GM21576 (cell line): ENCODE measurements at regions not wholly inside any gene's neighbourhood (a gene's known extent, or its start where the extent isn't known, plus 50 kb on each side); places are given as distances from the start of the nearest gene placed in this dataset.
"Not testable (repeated sequence)": the region's sequence is repeated elsewhere in the genome, so short reads cannot be mapped to it uniquely, and the experiment has no call there.

ENCODE experiments used
- ATAC-seq: cut with Tn5 transposase; IDR thresholded peaks from one replicate; pipeline ENCODE4 v1.9.1; 2021; ENCODE audit warnings: mild to moderate bottlenecking, moderate library complexity; ENCODE audit not compliant: unreplicated experiment

- ATAC-seq = no peak
These were observed 294.6 kb upstream of the EPHA7 start for GRCh38 chr6:93713974-93714373.

GRCh38 chr6:93703431-93703830 is 284.1 kb upstream of the EPHA7 start:
- no peak for ATAC-seq

DNA sequence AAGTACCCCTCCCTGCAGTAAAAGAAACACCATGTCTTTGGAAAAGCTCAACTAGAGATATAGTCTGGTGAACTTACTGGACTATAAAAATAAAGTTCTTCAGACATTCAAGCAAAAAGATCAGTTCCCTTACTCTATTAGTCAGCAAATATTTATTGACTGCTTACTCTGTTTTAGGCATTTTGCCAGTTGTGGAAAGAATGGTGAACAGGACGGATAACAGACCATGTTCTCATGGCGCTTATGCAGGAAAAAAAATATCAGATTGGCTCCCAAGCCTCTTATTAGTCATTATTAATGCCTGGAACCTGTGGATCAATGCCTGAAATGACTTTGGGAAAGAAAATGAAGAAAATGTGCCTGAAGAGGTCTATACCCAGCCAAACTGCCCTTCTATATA is 282.2 kb upstream of the EPHA7 start:
- ATAC-seq = no peak

DNA sequence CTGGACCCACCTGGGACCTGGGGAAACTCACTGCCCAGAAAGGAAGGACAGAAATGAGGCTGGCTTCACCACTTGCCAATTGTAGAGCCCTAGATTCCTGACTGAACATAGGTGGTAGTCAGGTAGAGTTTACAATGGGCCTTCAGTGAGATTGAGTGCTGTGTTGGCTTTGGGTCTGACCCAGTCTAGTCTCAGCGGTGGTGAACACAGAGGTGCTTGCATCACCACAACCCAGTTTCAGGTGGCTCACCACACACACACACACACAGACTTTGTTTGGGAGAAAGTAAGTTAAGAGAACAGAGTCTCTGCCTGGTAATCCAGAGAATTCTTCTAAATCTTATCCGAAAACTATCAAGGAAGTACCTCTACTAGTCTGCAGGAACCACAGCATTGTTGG is 266.1 kb upstream of the EPHA7 start:
- no peak for ATAC-seq

- ATAC-seq = no peak
These were observed 265.0 kb upstream of the EPHA7 start for GRCh38 chr6:93684339-93684738.

GRCh38 chr6:93679836-93680235 is 260.5 kb upstream of the EPHA7 start:
- no peak for ATAC-seq

DNA sequence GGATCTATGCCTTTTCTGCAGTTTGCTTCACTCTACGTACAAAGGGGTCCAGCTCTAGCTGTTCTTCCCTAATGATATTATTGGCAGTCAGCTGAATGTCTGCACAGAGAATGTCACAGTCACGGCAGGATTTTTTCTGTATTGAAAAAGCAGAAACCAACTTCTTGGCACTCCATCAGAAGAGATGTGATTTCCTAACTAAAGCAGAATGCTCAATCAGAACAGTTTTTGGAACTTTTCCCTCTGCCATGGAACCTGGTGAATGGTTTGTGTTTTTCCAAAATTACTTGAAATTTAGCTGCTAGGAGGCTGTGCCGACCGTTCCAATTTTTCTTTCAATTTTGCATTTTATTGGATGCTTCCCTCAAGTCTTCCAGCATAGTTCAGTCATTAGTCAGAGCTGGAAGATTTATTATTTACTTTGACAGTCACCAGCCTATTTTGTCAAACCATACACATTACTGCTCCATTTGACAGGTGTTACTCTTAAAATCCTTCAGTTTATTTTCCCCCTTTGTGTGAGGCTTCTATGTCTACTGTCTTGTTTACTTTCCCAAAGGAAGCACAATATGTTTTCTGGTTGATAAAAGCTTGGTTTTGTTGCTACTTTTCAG is 259.6 kb upstream of the EPHA7 start:
- no peak for ATAC-seq

GRCh38 chr6:93677264-93677965 is 258.1 kb upstream of the EPHA7 start:
- ATAC-seq = no peak

DNA sequence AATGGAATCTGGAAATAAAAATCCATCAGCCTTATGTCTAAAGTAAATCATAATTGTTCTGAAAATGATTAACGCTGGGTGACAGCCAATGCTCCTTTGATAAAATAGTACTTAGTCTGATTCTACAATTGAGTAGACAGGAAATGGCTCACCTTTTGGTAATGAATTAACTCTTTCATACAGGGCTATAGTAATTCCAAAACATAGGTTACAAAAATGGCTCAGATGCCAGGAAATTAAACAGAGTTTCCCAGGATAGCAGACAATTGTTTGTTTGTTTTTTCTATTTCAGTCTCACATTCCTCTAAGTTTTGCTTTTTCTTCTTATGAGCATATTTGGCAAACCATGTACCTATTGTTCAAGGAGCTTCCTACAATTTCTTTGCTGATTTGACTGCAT is 257.2 kb upstream of the EPHA7 start:
- ATAC-seq = no peak

DNA sequence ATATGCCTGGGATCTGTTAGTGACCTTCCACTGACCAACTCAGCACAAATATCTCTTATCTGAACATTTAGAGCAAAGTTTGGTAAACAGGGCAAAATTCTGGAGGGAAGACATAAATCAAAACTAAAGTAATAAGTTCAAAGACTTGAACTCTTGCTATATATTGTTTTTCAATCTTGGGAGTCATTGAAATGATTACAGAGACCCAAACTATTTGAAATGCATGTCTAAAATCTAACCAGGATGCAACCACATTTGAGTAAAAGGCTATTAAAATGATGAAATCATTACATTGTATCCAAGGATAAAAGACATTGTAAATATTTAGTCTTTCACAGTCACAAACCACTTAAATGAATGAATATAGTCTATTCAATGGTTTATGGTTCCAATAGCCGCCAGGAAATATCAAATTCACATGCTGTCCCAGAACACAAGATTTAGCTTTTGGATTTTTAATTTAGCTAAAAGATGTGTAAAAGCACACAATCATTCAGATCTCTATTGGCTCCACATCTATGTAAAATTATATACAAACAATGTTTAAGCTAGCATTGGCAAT is 256.6 kb upstream of the EPHA7 start:
- ATAC-seq = no peak

DNA sequence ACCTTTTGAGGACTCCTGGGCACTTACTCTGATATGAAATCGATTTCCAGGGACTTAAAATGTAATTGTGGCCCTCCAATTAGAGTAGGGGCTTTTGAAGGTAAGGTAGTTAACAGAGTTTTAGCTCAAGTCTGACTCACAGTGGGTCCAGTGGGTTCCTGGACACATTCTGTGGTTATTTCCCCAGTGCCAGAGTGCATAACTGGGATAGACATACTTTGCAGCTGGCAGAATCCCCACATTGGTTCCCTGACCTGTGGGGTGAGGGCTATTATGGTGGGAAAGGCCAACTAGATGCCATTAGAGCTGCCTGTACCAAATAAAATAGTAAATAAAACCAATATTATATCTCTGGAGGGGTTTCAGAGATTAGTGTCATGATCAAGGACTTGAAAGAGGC is 243.8 kb upstream of the EPHA7 start:
- no peak for ATAC-seq

- ATAC-seq = no peak
These were observed 235.2 kb upstream of the EPHA7 start for GRCh38 chr6:93654548-93654947.

GRCh38 chr6:93644611-93645010 is 225.3 kb upstream of the EPHA7 start:
- ATAC-seq = no peak

DNA sequence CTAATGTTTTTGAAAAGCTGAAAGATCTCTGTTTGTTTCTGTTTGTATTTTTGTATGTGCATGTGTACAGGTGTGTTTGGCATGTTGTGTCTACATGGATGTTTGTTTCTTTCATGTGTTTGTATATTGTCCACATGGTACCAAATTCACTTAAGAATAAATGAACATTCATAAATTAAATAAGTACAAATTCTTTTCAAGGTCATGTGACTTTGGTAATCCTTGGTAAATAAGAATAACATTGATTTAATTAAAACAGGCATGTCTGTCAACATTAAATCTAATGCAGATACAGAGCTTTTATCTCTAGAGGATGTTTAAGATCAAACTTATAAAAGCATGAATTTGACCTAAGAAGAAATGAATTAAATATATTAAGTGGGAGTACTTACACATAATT is 219.8 kb upstream of the EPHA7 start:
- ATAC-seq = no peak

DNA sequence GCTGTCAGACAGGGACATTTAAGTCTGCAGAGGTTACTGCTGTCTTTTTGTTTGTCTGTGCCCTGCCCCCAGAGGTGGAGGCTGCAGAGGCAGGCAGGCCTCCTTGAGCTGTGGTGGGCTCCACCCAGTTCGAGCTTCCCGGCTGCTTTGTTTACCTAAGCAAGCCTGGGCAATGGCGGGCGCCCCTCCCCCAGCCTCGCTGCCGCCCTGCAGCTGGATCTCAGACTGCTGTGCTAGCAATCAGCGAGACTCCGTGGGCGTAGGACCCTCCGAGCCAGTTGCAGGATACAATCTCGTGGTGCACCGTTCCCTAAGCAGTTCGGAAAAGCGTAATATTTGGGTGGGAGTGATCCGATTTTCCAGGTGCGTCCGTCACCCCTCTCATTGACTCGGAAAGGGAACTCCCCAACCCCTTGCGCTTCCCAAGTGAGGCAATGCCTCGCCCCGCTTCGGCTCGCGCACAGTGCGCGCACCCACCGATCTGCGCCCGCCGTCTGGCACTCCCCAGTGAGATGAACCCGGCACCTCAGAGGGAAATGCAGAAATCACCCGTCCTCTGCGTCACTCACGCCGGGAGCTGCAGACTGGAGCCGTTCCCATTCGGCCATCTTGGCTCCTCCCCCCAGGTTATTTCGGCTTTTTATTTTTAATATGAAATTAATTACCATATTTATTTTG is 217.8 kb upstream of the EPHA7 start:
- not testable (repeated sequence) for ATAC-seq

DNA sequence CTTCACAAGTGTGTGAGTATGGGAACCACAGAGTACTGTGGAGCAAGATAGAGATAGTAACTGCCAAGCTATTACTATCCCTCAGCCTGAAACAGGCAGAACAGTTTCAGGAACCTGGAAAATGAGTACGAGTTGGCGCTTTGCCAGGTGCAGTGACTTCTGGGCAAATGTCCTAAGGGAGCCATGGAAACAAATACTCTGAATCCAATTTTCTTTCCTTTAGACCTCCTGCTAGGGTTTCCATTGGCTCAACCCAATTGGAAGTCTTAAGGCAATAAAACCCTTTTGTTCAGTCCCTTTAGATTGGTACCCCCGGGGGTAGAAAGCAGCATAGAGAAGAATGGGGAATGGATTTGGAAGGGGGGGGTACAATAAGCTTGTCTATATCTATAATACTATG is 205.0 kb upstream of the EPHA7 start:
- ATAC-seq = no peak

DNA sequence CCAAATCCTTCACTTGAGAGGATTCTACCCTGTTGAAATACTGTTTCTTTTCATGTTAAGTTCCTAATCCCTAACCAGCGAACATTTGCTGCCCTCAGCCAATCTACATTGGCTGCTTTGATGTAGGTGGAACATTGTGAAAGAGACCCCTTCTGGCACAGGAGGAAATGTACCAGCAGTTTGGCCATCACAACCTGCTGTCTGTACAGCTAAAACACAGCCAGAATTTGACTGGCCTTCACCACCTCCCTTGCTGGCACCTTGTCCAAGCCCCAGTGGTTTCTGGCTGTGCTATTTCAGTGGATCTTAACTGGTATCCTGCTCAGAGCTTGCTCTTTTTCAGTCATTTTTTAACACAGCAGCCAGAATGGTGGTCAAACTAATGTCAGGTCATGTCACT is 202.1 kb upstream of the EPHA7 start:
- no peak for ATAC-seq

DNA sequence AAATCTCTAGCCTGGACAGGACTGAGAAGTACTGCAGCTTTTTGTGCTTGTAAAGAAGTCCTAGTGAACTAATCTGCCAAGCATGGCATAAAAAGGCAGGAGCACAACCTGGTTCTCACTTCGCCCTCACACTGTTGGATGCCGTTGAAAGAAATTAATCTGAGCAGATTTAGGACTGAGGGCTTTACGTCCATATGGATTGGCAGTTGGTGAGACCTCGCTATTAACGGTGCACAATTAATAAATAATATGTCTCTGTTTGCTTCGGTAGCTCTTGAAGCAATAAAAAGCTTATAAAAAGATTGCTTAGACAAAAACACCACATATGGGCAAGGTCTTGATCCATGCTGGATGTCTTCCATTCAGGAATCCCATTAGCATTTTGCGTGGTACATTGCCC is 185.6 kb upstream of the EPHA7 start:
- no peak for ATAC-seq

- ATAC-seq = no peak
These were observed 173.1 kb upstream of the EPHA7 start for GRCh38 chr6:93592417-93592816.

- ATAC-seq = no peak
These were observed 166.9 kb upstream of the EPHA7 start for GRCh38 chr6:93586306-93586705.

DNA sequence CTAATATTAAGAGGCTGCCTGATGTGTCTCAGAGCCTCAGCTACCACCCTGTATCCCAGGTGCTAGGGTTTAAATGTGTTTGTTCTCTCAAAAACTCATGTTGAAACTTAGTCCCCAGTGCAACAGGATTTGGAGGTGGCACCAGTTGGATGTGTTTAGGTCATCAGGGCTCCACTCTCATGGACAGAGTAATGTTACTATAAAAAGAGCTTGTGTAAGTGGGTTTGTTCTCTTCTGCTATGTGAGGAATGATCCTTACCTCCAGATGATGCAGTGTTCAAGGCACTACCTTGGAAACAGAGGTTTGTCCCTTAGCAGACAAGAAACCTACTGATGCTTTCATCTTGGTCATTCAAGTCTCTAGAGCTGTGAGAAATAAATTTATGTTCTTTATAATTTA is 164.9 kb upstream of the EPHA7 start:
- no peak for ATAC-seq

GRCh38 chr6:93581371-93581770 is 162.0 kb upstream of the EPHA7 start:
- ATAC-seq = no peak
